Epithelial cell of proximal tubule (primary cell): ENCODE measurements at regions not wholly inside any gene's neighbourhood (a gene's known extent, or its start where the extent isn't known, plus 50 kb on each side); places are given as distances from the start of the nearest gene placed in this dataset.

ENCODE experiments used
- DNase-seq: peaks from one replicate; pipeline ENCODE4 v3.0.0-alpha.2; 2011; ENCODE audit warnings: low read depth
- H3K4me3 ChIP-seq: 2 replicates; pipeline ENCODE4 v1.5.1; 2011; ENCODE audit warnings: low read depth, mild to moderate bottlenecking, low read length
- TF ChIP-seq, protein P1 (sequence below): conservative IDR thresholded peaks from 2 replicates; pipeline ENCODE4 v1.5.1; 2012; ENCODE audit warnings: low read depth, mild to moderate bottlenecking, low read length

DNA sequence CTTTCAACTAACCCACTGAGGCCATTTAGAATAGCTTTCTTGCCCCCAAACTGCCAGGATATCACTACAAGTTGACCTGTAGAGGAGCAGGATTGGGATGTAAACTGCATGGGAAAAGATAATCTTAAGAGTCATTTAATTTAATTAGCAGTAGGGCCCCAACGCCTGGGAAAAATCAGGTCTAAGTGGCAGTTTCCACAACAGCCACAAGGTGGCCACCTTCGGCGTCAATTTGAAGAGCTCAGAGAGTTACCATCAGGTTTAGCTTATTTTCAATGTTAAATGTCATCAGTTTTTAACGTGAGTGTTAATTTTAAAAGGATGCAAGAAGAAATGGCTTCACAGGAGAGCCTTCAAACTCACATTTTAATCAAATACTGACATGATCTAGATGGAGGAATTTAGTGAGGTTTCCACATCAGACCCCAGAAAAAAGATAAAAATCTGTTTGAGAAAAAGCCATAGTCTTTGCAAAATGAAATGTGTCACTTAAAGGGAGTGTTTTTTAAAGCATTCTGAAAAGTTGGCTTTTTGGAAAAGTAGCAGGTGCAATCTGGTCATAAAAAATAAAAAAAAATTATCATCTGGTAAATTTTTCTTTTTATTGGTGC lies 77.3 kb upstream of the UPP2 start:
- TF ChIP-seq, protein P1, sequence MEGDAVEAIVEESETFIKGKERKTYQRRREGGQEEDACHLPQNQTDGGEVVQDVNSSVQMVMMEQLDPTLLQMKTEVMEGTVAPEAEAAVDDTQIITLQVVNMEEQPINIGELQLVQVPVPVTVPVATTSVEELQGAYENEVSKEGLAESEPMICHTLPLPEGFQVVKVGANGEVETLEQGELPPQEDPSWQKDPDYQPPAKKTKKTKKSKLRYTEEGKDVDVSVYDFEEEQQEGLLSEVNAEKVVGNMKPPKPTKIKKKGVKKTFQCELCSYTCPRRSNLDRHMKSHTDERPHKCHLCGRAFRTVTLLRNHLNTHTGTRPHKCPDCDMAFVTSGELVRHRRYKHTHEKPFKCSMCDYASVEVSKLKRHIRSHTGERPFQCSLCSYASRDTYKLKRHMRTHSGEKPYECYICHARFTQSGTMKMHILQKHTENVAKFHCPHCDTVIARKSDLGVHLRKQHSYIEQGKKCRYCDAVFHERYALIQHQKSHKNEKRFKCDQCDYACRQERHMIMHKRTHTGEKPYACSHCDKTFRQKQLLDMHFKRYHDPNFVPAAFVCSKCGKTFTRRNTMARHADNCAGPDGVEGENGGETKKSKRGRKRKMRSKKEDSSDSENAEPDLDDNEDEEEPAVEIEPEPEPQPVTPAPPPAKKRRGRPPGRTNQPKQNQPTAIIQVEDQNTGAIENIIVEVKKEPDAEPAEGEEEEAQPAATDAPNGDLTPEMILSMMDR, result peak; percentile 88
- H3K4me3 ChIP-seq, result no peak overlapping the region
- DNase-seq, result no peak

DNA sequence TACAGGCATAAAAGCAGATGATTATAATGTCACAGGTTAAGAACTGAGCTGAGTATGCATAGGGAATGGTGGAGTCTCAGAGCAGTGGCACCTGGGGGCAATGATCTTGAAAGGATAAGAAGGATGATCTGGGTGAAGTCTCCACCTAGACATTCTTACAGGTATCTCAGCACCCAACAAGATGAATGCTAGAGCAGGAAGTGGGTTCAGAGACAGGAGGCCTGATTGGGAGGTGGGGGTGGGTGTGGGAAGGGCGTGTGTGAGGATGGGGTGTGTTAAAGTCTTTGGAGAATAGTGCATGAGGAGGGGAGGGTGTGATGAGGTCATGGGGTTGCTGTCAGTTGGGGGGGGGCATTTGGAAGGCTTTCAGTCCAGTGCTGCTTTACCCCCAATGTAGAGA lies 78.8 kb upstream of the UPP2 start:
- no peak overlapping the region for H3K4me3 ChIP-seq
- TF ChIP-seq, protein P1, result no peak

DNA sequence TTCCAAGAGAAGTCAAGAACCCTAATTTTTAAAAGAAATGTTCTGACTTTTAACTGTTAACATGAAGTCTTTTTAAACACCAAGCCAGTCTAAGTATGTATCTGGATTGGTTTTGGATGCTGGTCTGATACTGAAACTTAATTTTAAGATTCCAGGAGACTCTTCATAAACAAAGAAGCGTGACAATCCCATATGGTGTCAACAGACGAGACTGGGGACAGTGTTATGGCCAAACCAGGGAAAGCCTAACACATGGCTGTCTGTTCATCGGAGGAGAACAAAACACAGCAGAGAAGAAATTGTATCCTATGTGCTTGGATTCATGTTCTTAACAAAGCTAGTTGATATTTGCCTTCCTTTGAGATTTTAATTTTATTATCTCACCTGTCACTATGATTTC lies 80.5 kb upstream of the UPP2 start:
- TF ChIP-seq, protein P1, result no peak
- DNase-seq, result no peak
- no peak overlapping the region for H3K4me3 ChIP-seq

More for the DNA sequence above, 78.8 kb upstream of the UPP2 start:
- DNase-seq, result no peak

DNA sequence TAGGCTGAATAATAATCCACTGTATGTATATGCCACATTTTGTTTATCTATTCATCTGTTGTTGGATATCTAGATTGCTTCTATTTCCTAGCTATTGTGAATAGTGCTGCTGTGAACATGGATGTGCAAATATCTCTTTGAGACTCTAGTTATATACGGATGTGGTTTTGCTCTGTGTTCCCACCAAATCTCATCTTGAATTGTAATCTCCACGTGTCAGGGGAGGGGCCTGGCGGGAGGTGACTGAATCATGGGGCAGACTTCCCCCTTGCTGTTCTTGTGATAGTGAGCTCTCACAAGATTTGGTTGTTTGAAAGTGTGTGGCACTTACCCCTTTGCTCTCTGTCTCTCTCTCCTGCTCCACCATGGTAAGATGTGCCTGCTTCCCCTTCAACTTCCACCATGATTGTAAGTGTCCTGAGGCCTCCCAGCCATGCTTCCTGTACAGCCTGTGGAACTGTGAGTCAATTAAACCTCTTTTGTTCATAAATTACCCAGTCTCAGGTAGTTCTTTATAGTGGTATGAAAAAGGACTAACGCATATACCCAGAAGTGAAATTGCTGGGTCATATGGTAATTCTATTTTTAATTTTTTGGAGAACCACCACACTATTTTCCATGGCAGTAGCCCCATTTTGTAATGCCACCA lies 86.1 kb upstream of the UPP2 start:
- no peak for DNase-seq
- TF ChIP-seq, protein P1, result no peak

DNA sequence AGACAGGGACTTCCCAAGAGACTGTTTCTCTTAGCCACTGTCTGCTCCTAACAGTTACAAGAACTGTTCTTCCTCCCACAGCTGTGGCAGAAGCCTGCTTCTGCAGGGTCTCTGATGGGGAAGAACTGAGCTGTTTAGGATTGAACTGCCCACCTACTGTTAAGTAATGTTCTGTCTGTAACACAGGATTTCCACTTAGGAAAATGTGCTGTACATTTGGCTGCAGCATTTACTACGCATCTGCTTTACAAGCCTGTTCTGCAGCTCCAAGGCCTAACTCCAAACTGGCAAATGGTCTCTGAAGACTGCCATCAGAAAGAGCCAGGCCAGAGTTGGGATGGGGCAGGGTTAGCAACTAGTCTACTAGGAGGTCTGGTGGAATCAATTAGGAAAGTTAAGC lies 87.8 kb upstream of the UPP2 start:
- TF ChIP-seq, protein P1, result no peak
- DNase-seq, result no peak
- no peak overlapping the region for H3K4me3 ChIP-seq

More for the DNA sequence above, 86.1 kb upstream of the UPP2 start:
- no peak overlapping the region for H3K4me3 ChIP-seq

DNA sequence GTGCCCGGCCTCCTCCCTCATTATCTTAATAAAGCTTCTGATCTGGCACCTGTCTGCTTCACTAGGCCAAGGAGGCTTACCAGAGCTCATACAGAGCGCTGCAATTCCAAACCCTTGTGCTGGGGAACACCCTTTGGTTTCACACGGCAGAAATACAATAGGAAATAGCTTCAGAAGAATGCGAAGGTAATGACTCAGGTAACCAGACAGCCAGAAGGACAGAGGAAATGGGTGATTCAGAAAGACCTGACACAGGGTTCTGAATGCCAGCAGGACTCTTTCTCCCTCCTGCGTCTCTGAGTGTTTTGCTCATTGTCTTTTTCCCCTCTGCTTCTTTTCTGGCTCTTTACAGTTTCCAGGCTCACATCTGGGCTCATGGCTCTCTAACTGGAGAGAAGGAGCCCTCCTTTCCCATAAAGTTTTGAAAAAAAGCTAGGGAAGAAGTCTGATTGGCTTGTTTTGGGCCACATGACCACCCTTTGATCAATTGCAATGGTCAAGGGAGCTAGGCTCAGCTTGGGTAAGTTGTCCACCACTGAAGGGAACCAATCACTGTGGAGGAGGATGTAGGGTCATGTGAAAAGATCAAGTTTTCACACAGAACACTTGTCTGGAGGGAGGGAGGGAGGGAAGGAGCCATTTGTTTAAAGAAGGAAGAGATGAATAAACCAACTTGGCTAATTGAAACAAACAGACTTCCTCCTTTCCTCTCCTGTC lies 90.5 kb upstream of the UPP2 start:
- no peak overlapping the region for H3K4me3 ChIP-seq
- TF ChIP-seq, protein P1, result no peak
- peak; percentile 78 for DNase-seq

DNA sequence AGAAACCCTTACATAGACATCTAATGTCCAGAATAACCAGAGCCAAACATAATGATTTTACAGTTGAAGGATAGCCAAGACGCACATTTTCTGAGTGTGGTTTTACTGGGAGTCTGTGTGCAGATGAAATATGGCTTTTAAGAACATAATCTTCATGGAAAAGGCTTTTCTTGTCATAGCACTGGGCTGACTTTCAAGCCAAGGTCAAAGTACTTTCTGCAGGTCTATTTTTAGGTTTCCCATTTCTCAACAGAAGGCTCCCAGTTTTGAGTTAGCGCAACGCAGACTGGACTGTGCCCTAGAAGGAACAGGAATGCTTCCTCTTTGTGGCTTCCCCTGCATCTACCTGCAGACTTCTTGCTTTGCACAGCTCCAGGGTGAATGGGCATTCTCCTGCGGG lies 92.3 kb upstream of the UPP2 start:
- TF ChIP-seq, protein P1, result no peak
- H3K4me3 ChIP-seq, result no peak overlapping the region
- no peak for DNase-seq
